HEK293 (cell line): ENCODE measurements at regions not wholly inside any gene's neighbourhood (a gene's known extent, or its start where the extent isn't known, plus 50 kb on each side); places are given as distances from the start of the nearest gene placed in this dataset.

Experiments
- CTCF ChIA-PET: fragments of 350-600 bp; formaldehyde crosslinking; extraction: SDS; loops from one replicate; lab custom pipeline; 2021; ENCODE audit warnings: antibody characterized with exemption; lab: Yijun Ruan, JAX
- POLR2A ChIA-PET: fragments of 300-600 bp; formaldehyde crosslinking; extraction: SDS; loops from one replicate; lab custom pipeline; 2020; ENCODE audit warnings: antibody characterized with exemption, inconsistent platforms; lab: Yijun Ruan, JAX
- H3K27ac ChIP-seq: fragments of 200-500 bp; sonication (Bioruptor generic); 2 replicates; pipeline ENCODE4 v1.5.1; 2014; ENCODE audit warnings: low read depth, low read length, control low read depth, inconsistent platforms; ENCODE audit errors: extremely low read depth
- H3K36me3 ChIP-seq, 2 experiments: fragments of 200-500 bp in 1 of 2; sonication (Bioruptor generic) in 1 of 2; 1 replicate in 1 of 2; 2 replicates in 1 of 2; pipeline ENCODE4 v1.5.1; 2014 to 2017; ENCODE audit warnings: inconsistent platforms in 2 of 2, low read length in 2 of 2; ENCODE audit not compliant: control insufficient read depth in 2 of 2, insufficient read depth in 1 of 2
- H3K4me1 ChIP-seq: fragments of 200-500 bp; sonication (Bioruptor generic); 2 replicates; pipeline ENCODE4 v1.5.1; 2014; ENCODE audit warnings: mild to moderate bottlenecking, low read length, inconsistent platforms; ENCODE audit not compliant: control insufficient read depth, insufficient read depth
- H3K4me3 ChIP-seq: 2 replicates; pipeline ENCODE4 v1.5.1; 2011; ENCODE audit warnings: low read depth, mild to moderate bottlenecking, control low read depth, low read length, moderate library complexity
- H3K9me3 ChIP-seq: fragments of 200-500 bp; sonication (Bioruptor generic); 2 replicates; pipeline ENCODE4 v1.5.1; 2014; ENCODE audit warnings: low read depth, low read length, inconsistent platforms; ENCODE audit not compliant: control insufficient read depth, insufficient read depth
- BCL6B ChIP-seq: fragments of 450-650 bp; formaldehyde crosslinking; IDR thresholded peaks from 2 replicates; pipeline ENCODE4 v1.5.1; 2017; ENCODE audit warnings: missing biosample characterization, missing genetic modification characterization
- GLIS2 ChIP-seq: fragments of 450-650 bp; formaldehyde crosslinking; IDR thresholded peaks from 2 replicates; pipeline ENCODE4 v1.5.1; 2016; ENCODE audit warnings: missing biosample characterization, missing genetic modification characterization
- MZF1 ChIP-seq: fragments of 450-650 bp; formaldehyde crosslinking; IDR thresholded peaks from 2 replicates; pipeline ENCODE4 v1.5.1; 2017; ENCODE audit warnings: missing biosample characterization, missing genetic modification characterization, borderline replicate concordance
- OSR2 ChIP-seq: fragments of 450-650 bp; formaldehyde crosslinking; IDR thresholded peaks from 2 replicates; pipeline ENCODE4 v1.5.1; 2016; ENCODE audit warnings: missing biosample characterization, missing genetic modification characterization
- PRDM4 ChIP-seq: fragments of 450-650 bp; formaldehyde crosslinking; IDR thresholded peaks from 2 replicates; pipeline ENCODE4 v1.5.1; 2017; ENCODE audit warnings: missing biosample characterization, missing genetic modification characterization
- ZNF10 ChIP-seq: fragments of 450-650 bp; formaldehyde crosslinking; IDR thresholded peaks from 2 replicates; pipeline ENCODE4 v1.5.1; 2017; ENCODE audit warnings: missing biosample characterization, missing genetic modification characterization
- ZNF138 ChIP-seq: fragments of 450-650 bp; formaldehyde crosslinking; IDR thresholded peaks from 2 replicates; pipeline ENCODE4 v1.5.1; 2016; ENCODE audit warnings: missing biosample characterization, missing genetic modification characterization, borderline replicate concordance
- ZNF146 ChIP-seq: fragments of 450-650 bp; formaldehyde crosslinking; IDR thresholded peaks from 2 replicates; pipeline ENCODE4 v1.5.1; 2016; ENCODE audit warnings: missing biosample characterization, missing genetic modification characterization
- ZNF202 ChIP-seq: fragments of 450-650 bp; formaldehyde crosslinking; IDR thresholded peaks from 2 replicates; pipeline ENCODE4 v1.5.1; 2016; ENCODE audit warnings: missing biosample characterization, missing genetic modification characterization, borderline replicate concordance
- ZNF26 ChIP-seq: fragments of 450-650 bp; formaldehyde crosslinking; IDR thresholded peaks from 2 replicates; pipeline ENCODE4 v1.5.1; 2016; ENCODE audit warnings: missing biosample characterization, missing genetic modification characterization
- ZNF350 ChIP-seq: fragments of 450-650 bp; formaldehyde crosslinking; IDR thresholded peaks from 2 replicates; pipeline ENCODE4 v1.5.0; 2017; ENCODE audit warnings: missing biosample characterization, mild to moderate bottlenecking, missing genetic modification characterization
- ZNF391 ChIP-seq: fragments of 450-650 bp; formaldehyde crosslinking; IDR thresholded peaks from 2 replicates; pipeline ENCODE4 v1.5.1; 2016; ENCODE audit warnings: low read depth, missing biosample characterization, missing genetic modification characterization, borderline replicate concordance
- ZNF416 ChIP-seq: fragments of 450-650 bp; formaldehyde crosslinking; IDR thresholded peaks from 2 replicates; pipeline ENCODE4 v1.5.1; 2016; ENCODE audit warnings: missing biosample characterization, missing genetic modification characterization
- ZNF449 ChIP-seq: fragments of 450-650 bp; formaldehyde crosslinking; IDR thresholded peaks from 2 replicates; pipeline ENCODE4 v1.5.1; 2017; ENCODE audit warnings: missing biosample characterization, mild to moderate bottlenecking, missing genetic modification characterization, moderate library complexity
- ZNF514 ChIP-seq: fragments of 450-650 bp; formaldehyde crosslinking; IDR thresholded peaks from 2 replicates; pipeline ENCODE4 v1.5.1; 2016; ENCODE audit warnings: missing biosample characterization, missing genetic modification characterization
- ZNF518A ChIP-seq: fragments of 450-650 bp; formaldehyde crosslinking; conservative IDR thresholded peaks from 2 replicates; pipeline ENCODE4 v1.5.1; 2016; ENCODE audit warnings: low read depth, missing biosample characterization, missing genetic modification characterization
- ZNF529 ChIP-seq: fragments of 450-650 bp; formaldehyde crosslinking; IDR thresholded peaks from 2 replicates; pipeline ENCODE4 v1.5.1; 2017; ENCODE audit warnings: missing genetic modification characterization, missing biosample characterization; ENCODE audit not compliant: insufficient replicate concordance
- ZNF530 ChIP-seq: fragments of 450-650 bp; formaldehyde crosslinking; IDR thresholded peaks from 2 replicates; pipeline ENCODE4 v1.5.1; 2016; ENCODE audit warnings: low read depth, missing biosample characterization, missing genetic modification characterization
- ZNF654 ChIP-seq: fragments of 450-650 bp; formaldehyde crosslinking; IDR thresholded peaks from 2 replicates; pipeline ENCODE4 v1.5.1; 2016; ENCODE audit warnings: low read depth, missing biosample characterization, missing genetic modification characterization
- ZNF701 ChIP-seq: fragments of 450-650 bp; formaldehyde crosslinking; IDR thresholded peaks from 2 replicates; pipeline ENCODE4 v1.5.1; 2016; ENCODE audit warnings: missing biosample characterization, missing genetic modification characterization
- ZNF785 ChIP-seq: fragments of 450-650 bp; formaldehyde crosslinking; IDR thresholded peaks from 2 replicates; pipeline ENCODE4 v1.5.1; 2016; ENCODE audit warnings: missing biosample characterization, missing genetic modification characterization
- ZSCAN16 ChIP-seq: fragments of 450-650 bp; formaldehyde crosslinking; IDR thresholded peaks from 2 replicates; pipeline ENCODE4 v1.5.1; 2016; ENCODE audit warnings: missing biosample characterization, missing genetic modification characterization
- TF ChIP-seq, protein P1 (sequence below): fragments of 450-650 bp; formaldehyde crosslinking; IDR thresholded peaks from 2 replicates; pipeline ENCODE4 v1.5.1; 2017; ENCODE audit warnings: missing biosample characterization, missing genetic modification characterization

DNA sequence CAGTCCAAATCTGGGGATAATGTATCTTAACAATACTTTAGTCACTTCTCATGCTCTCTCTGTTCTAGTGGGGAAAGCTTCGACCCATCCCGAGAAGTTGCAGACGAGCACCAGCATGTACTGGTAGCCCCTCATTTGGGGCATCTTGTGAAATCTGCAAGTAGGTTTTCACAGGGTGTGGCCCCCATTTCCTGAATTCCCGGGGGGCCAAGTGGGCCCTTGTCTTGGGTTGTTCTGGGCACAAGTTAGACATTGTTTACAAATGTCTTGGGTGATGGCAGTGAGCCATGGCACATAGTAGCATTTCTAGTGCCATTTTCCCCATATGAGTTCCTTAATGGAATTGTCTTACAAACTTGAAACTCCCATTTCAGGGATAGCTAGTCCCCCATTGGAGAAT lies 216.7 kb upstream of the KCND2 start (continued):
- no peak for TF ChIP-seq ZNF518A (tag by site-specific recombination)
- TF ChIP-seq ZNF10 = no peak
- TF ChIP-seq ZNF449 (tag by site-specific recombination) = no peak
- no peak for TF ChIP-seq BCL6B (tag by site-specific recombination)
- TF ChIP-seq ZNF654 (tag by site-specific recombination) = no peak
- TF ChIP-seq ZNF26 = no peak
- TF ChIP-seq ZNF514 (tag by site-specific recombination) = no peak
- no peak for TF ChIP-seq ZNF701 (tag by site-specific recombination)
- TF ChIP-seq MZF1 (tag by site-specific recombination) = no peak
- TF ChIP-seq ZNF202 (tag by site-specific recombination) = no peak
- TF ChIP-seq, protein P1, sequence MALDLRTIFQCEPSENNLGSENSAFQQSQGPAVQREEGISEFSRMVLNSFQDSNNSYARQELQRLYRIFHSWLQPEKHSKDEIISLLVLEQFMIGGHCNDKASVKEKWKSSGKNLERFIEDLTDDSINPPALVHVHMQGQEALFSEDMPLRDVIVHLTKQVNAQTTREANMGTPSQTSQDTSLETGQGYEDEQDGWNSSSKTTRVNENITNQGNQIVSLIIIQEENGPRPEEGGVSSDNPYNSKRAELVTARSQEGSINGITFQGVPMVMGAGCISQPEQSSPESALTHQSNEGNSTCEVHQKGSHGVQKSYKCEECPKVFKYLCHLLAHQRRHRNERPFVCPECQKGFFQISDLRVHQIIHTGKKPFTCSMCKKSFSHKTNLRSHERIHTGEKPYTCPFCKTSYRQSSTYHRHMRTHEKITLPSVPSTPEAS (tag by site-specific recombination) = no peak
- TF ChIP-seq ZNF138 (tag by site-specific recombination) = no peak
- TF ChIP-seq ZNF785 (tag by site-specific recombination) = no peak
- TF ChIP-seq ZNF146 (tag by site-specific recombination) = no peak

DNA sequence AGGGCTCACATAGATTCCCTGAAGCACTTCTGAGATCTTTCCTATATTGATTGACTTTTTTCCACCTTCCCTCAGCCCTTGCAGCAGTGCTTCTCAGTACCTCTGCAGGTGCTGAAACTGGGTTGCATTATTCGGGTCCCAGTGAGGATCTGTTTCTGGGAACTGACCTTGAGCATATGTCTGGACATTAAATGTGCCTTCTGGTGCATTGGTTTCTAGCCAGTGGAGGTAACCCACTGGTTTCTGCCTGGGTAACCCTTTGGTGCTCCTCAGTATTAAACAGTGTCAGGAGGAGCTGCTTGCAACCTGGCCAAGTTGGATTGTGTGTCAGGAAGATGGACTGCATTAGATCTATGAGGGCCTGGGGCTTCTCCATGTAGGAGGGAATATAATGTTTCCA lies 213.3 kb upstream of the KCND2 start:
- Histone ChIP-seq H3K27ac (no peak overlapping the region), H3K9me3 (no peaks in the 10 kb centered on the region), H3K4me1 (no peaks in the 10 kb centered on the region)
- no peak for TF ChIP-seq ZNF530 (tag by site-specific recombination)
- no peak for TF ChIP-seq ZNF350 (tag by site-specific recombination)
- TF ChIP-seq ZNF529 = no peak
- TF ChIP-seq PRDM4 (tag by site-specific recombination) = no peak
- TF ChIP-seq GLIS2 (tag by site-specific recombination) = no peak
- no peak for TF ChIP-seq ZNF391 (tag by site-specific recombination)
- no peak for TF ChIP-seq OSR2
- no peak for TF ChIP-seq ZNF416 (tag by site-specific recombination)
- TF ChIP-seq ZSCAN16 (tag by site-specific recombination) = no peak
- TF ChIP-seq, all 188 proteins: peak for 0
- POLR2A ChIA-PET = no interaction called here
- CTCF ChIA-PET = no interaction called here
- Histone ChIP-seq H3K36me3 (no peaks in the 10 kb centered on the region), H3K4me3 (no peak overlapping the region)
